HFF-Myc (cell line): ENCODE measurements at regions not wholly inside any gene's neighbourhood (a gene's known extent, or its start where the extent isn't known, plus 50 kb on each side); places are given as distances from the start of the nearest gene placed in this dataset.
"Not testable (repeated sequence)": the region's sequence is repeated elsewhere in the genome, so short reads cannot be mapped to it uniquely, and the experiment has no call there.

Experiments used
- DNase-seq: peaks from one replicate; pipeline ENCODE4 v3.0.0-alpha.2; 2011; ENCODE audit warnings: low read depth; ENCODE audit errors: extremely low read depth
- H3K4me3 ChIP-seq: replicated peaks from 2 replicates; pipeline ENCODE4 v1.5.1; 2011; ENCODE audit warnings: low read depth, mild to moderate bottlenecking, control low read depth, low read length
- CTCF ChIP-seq: IDR thresholded peaks from 2 replicates; pipeline ENCODE4 v1.5.1; 2012; ENCODE audit warnings: mild to moderate bottlenecking, low read depth, low read length, control low read depth; ENCODE audit errors: missing control alignments

DNA sequence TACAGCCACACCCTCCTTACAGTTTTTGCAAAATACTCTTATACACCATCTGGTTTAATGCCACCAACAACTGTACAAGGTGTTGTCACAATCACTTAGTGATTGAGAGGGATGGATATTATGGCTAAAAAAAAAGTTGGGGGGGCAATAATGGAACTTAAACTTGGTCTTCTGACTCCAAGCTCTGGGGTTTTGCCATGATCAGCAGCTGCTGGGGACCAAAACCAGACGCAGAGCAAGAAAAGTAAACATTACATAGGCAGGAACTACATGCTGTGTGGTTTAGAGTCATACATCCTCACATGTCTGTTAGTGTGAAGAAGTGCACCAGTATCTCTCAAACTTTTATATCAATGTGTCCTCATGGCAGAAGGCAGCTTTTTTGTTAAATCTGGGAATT lies 152.4 kb downstream of the TBC1D2B start:
- H3K4me3 ChIP-seq, DNase-seq: not testable (repeated sequence)

DNA sequence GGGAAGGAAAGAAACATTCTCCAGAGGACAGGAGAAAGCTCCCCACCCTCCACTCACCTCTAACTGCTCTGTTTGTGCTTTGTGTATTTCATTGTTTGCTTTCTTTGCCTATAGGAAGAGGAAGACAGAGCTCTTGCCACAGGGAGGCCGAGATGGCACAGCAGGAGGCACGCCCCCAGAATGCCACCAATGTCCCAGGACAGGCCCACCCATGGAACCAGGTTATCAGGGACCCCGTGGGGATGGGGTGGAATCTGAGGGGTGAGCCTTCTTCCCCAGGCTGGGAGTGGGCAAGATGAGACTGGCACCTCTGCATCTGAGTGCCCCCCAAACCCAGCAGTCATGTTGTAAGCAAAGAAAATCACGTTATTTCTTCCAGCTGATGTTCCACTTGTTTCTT lies 155.8 kb downstream of the TBC1D2B start:
- TF ChIP-seq CTCF: no peak
- DNase-seq: no peak
- no peak overlapping the region for H3K4me3 ChIP-seq

- not testable (repeated sequence) for DNase-seq, H3K4me3 ChIP-seq
Measured at GRCh38 chr15:77916966-77917635, 160.4 kb downstream of the TBC1D2B start.

DNA sequence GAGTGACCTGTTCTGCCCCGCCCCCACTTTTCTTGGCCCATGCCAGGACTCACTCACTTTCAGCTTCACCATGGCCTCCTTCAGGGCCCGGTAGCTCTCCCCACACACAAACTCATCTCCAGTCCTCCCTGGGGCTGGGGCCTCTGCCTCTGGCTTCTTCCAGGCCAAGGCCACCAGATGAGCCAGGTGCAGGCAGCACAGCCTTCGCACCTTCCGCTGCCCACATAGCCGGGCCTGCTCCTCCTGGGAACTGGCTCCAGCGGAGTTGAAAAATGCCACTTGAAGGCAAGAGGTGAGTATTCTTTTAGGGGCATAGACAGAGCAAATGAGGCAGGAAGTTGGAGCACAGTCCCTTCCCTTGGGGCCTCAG lies 161.6 kb downstream of the TBC1D2B start:
- H3K4me3 ChIP-seq, DNase-seq: not testable (repeated sequence)

DNA sequence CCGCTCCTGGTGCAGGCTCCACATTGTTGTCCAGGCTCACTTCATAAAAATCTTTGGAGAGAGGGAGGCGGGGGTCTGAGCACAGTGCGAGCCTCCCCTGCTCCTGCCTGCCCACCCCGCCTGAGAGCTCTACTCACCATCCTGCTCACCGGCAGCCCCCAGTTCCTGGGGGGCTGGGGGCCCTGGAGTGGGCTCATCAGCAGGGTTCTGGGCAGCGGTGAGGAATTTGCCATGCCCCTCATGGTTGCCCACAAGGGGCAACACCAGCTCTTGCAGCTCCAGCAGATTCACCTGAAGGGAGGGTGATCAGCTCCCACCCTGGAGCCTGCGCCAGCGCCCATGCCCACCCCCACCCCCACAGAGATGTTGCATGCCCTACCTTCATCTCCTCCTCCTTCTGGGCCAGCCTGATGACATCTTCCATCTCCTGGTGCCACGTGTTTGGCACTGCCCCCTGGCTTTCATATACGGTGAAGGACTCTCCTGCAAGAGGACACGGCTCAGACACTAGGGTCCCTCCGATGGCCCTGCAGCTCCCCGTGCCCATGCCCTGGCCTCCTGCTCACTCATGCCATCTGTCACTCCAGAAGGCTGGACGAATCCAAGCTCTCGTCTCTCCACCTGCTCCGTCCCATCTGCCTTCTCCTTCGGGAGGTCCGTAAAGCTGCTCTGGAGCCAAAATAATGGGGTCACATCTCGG lies 162.1 kb downstream of the TBC1D2B start:
- TF ChIP-seq CTCF: no peak
- DNase-seq: no peak
- no peak overlapping the region for H3K4me3 ChIP-seq

DNA sequence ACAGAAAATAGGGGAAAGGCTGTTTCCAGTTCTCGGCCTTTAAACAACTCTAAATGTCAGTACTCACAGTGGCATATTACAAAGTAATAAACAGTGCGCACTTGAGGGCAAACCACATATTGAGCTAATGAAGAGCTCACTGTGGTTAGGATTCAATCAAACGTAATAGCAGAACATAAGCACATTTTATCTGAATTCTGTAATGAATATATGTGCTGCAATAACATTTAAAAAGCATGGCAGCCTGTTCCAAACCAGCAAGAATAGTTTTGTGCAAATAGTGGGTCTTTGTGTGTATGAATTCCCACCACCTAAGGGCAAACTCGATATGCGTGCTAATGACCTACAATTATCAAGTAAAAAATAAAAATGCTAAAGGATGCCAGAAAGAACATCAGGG lies 163.0 kb downstream of the TBC1D2B start:
- DNase-seq, H3K4me3 ChIP-seq: not testable (repeated sequence)

- peak; percentile 37 for DNase-seq
- peak; percentile 78 for TF ChIP-seq CTCF
- peak overlapping the region; percentile 20; the same call in 1 of the 2 replicates for H3K4me3 ChIP-seq
Measured at GRCh38 chr15:77910030-77910911, 167.2 kb downstream of the TBC1D2B start.

- TF ChIP-seq CTCF: no peak
Measured at GRCh38 chr15:77909182-77909940, 168.2 kb downstream of the TBC1D2B start.

GRCh38 chr15:77908752-77909111 lies 168.8 kb downstream of the TBC1D2B start:
- not testable (repeated sequence) for H3K4me3 ChIP-seq, DNase-seq

More at GRCh38 chr15:77909182-77909940, 168.2 kb downstream of the TBC1D2B start:
- H3K4me3 ChIP-seq: no peak overlapping the region
- no peak for DNase-seq
